ENCODE measurements at regions not wholly inside any gene's neighbourhood (a gene's known extent, or its start where the extent isn't known, plus 50 kb on each side); places are given as distances from the start of the nearest gene placed in this dataset.

- no peak for DNase-seq (ENCODE audit: low spot score)
Observed at GRCh38 chr1:29836651-29837646, 600.6 kb downstream of the PTPRU start.

GRCh38 chr1:29835874-29836273 lies 599.6 kb downstream of the PTPRU start:
- no peak for DNase-seq (ENCODE audit: low spot score)

GRCh38 chr1:29835406-29835805 lies 599.1 kb downstream of the PTPRU start:
- DNase-seq (ENCODE audit: low spot score) = no peak

- DNase-seq (ENCODE audit: low spot score) = no peak
Observed at GRCh38 chr1:29833581-29833980, 597.3 kb downstream of the PTPRU start.

GRCh38 chr1:29832936-29833335 lies 596.6 kb downstream of the PTPRU start:
- no peak for DNase-seq (ENCODE audit: low spot score)

GRCh38 chr1:29832471-29832870 lies 596.1 kb downstream of the PTPRU start:
- DNase-seq (ENCODE audit: low spot score) = no peak

GRCh38 chr1:29831500-29832117 lies 595.3 kb downstream of the PTPRU start:
- no peak for DNase-seq (ENCODE audit: low spot score)

GRCh38 chr1:29830916-29831315 lies 594.6 kb downstream of the PTPRU start:
- DNase-seq (ENCODE audit: low spot score) = no peak

GRCh38 chr1:29830383-29830782 lies 594.1 kb downstream of the PTPRU start:
- no peak for DNase-seq (ENCODE audit: low spot score)

GRCh38 chr1:29829448-29830344 lies 593.4 kb downstream of the PTPRU start:
- no peak for DNase-seq (ENCODE audit: low spot score)

- DNase-seq (ENCODE audit: low spot score) = no peak
Observed at GRCh38 chr1:29828526-29829447, 592.5 kb downstream of the PTPRU start.

GRCh38 chr1:29827801-29828525 lies 591.6 kb downstream of the PTPRU start:
- no peak for DNase-seq (ENCODE audit: low spot score)

GRCh38 chr1:29827237-29827750 lies 591.0 kb downstream of the PTPRU start:
- DNase-seq (ENCODE audit: low spot score) = no peak

GRCh38 chr1:29826646-29827045 lies 590.3 kb downstream of the PTPRU start:
- no peak for DNase-seq (ENCODE audit: low spot score)

- DNase-seq (ENCODE audit: low spot score) = no peak
Observed at GRCh38 chr1:29825941-29826415, 589.7 kb downstream of the PTPRU start.

GRCh38 chr1:29825274-29825940 lies 589.1 kb downstream of the PTPRU start:
- no peak for DNase-seq (ENCODE audit: low spot score)

- no peak for DNase-seq (ENCODE audit: low spot score)
Observed at GRCh38 chr1:29824511-29825273, 588.4 kb downstream of the PTPRU start.

- DNase-seq (ENCODE audit: low spot score) = no peak
Observed at GRCh38 chr1:29824025-29824424, 587.7 kb downstream of the PTPRU start.

- DNase-seq (ENCODE audit: low spot score) = no peak
Observed at GRCh38 chr1:29823561-29823960, 587.2 kb downstream of the PTPRU start.

All from COLO829 (cell line).